ENCODE measurements at regions not wholly inside any gene's neighbourhood (a gene's known extent, or its start where the extent isn't known, plus 50 kb on each side); places are given as distances from the start of the nearest gene placed in this dataset.

- DNase-seq (ENCODE audit: insufficient read length, low spot score) (no peak), FAIRE-seq (no peak)
- no peak for TF ChIP-seq CTCF (IDR thresholded peaks at IDR 0.05; ENCODE audit: insufficient read depth, missing control alignments)
Measured at GRCh38 chr3:64895991-64896895, 208.4 kb upstream of the ADAMTS9 start.

DNA sequence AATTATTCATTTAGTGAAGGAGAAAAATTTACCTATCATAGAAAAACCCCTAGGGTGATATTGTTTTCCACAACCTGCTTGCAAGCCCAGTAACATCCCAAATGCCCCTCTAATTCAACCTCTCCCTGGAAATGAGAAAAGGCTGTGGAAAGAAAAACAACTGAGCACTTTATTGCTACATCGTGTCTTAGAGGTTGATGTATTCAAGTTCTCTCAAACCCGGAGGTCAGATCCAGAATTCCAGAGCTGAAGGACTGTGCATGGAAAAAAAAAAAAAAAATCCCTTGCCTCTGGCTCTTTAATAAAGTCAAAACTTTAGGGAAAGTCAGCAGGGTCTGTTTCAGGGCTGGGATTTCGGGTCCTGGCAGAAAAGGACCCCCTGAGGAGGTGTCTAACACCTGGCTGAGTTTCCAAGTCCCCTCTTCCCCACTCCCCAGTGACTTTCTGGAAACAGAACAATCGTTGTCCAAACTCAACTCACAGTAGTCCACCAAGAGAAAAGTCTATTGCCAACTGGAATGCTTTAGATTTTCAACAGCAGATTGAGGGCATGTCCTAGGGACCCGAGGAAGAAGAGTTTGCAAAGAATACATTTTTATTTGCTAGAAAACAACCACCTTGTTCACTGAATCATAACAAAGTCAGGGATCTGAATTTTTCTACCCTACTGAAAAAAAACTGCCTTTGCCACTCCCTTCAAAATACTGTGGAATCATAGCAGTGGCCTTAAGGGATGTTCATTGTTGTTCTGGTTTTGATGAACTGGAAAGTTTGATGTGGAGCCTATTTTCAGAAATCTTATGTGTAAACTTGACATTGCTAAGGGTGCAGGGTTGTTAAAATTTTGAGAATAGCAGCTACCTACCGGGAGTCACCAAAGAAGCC lies 207.5 kb upstream of the ADAMTS9 start:
- FAIRE-seq (no peak), DNase-seq (ENCODE audit: insufficient read length, low spot score) (no peak)
- no peak for TF ChIP-seq CTCF (IDR thresholded peaks at IDR 0.05; ENCODE audit: insufficient read depth, missing control alignments)

DNA sequence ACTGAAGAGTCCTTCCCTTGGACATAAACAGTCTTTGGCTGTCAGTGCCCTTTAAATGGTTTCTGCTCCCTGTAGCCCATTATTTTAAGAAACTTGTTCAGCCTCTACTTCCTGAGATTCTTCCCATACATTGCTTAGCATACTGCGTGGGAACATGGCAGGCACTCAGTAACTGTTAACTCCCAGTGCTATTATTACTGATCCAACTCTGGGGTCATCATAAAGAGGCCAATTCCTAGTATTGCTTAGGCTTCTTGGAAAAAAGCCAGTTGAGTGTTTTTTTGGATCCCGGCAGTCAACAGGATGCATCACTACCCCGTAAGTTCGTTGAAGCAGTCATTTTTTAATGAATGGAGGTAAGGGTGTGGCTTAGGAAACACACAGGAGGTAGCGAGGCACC lies 206.2 kb upstream of the ADAMTS9 start:
- no peak for DNase-seq (ENCODE audit: insufficient read length, low spot score)
- no peak for TF ChIP-seq CTCF (IDR thresholded peaks at IDR 0.05; ENCODE audit: insufficient read depth, missing control alignments)
- no peak for FAIRE-seq

GRCh38 chr3:64892671-64893309 lies 205.0 kb upstream of the ADAMTS9 start:
- no peak for TF ChIP-seq CTCF (IDR thresholded peaks at IDR 0.05; ENCODE audit: insufficient read depth, missing control alignments)
- DNase-seq (ENCODE audit: insufficient read length, low spot score), result no peak
- no peak for FAIRE-seq

DNA sequence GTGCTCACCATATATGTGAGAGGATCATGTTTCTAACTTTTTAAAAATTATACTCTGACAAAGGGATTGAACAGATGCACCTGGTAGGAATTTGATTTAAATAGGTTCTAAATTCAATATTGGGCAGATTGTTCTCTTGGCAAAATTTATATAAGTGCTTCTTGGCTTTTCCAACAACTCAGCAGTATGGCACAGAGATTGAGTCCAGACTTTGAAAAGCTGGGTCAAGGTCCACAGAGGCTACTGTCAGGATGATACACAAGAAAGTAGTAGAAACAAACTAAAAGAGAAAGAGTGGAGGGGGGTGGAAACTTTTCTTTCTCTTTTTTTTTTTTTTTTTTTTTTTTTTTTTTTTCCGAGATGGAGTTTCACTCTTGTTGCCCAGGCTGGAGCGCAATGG lies 203.2 kb upstream of the ADAMTS9 start:
- no peak for FAIRE-seq
- no peak for TF ChIP-seq CTCF (IDR thresholded peaks at IDR 0.05; ENCODE audit: insufficient read depth, missing control alignments)
- DNase-seq (ENCODE audit: insufficient read length, low spot score), result no peak

GRCh38 chr3:64890466-64890865 lies 202.7 kb upstream of the ADAMTS9 start:
- TF ChIP-seq CTCF (IDR thresholded peaks at IDR 0.05; ENCODE audit: insufficient read depth, missing control alignments), result no peak
- no peak for FAIRE-seq

More at GRCh38 chr3:64890466-64890865, 202.7 kb upstream of the ADAMTS9 start:
- no peak for DNase-seq (ENCODE audit: insufficient read length, low spot score)

Measured in D721Med (cell line).